Testis (tissue), 2 donors: ENCODE measurements at regions not wholly inside any gene's neighbourhood (a gene's known extent, or its start where the extent isn't known, plus 50 kb on each side); places are given as distances from the start of the nearest gene placed in this dataset.

Source experiments
- POLR2A ChIP-seq: fragments of 450-650 bp; IDR thresholded peaks from one replicate; pipeline ENCODE4 v1.6.1; 2017; ENCODE audit warnings: antibody characterized with exemption, mild to moderate bottlenecking, moderate library complexity
- TF ChIP-seq, protein P1 (sequence below), 3 experiments: fragments of 450-650 bp in 2 of 3; fragments of 200-600 bp in 1 of 3; sonication (generic) in 1 of 3; IDR thresholded peaks; one replicate each; pipeline ENCODE4 v1.5.1; 2016 to 2019; ENCODE audit warnings: antibody characterized with exemption in 3 of 3, mild to moderate bottlenecking in 2 of 3, moderate library complexity in 1 of 3

DNA sequence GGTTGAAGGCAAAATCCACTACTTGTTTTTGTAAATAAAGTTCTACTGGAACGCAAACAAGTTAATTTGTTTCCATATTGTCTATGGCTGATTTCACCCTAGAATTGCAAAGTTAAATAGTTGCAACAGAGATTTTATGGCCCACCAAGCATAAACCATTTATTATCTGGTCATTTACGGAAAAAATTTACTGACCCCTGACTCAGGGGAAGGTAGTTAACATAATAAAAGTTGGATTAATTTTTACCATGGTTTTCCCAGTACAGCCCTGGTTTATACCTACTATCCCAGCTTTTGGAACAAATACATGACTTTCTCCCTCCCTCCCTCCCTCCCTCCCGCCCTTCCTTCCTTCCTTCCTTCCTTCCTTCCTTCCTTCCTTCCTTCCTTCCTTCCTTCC lies 588.9 kb upstream of the TMEFF2 start:
- TF ChIP-seq POLR2A = no peak
- TF ChIP-seq, protein P1, sequence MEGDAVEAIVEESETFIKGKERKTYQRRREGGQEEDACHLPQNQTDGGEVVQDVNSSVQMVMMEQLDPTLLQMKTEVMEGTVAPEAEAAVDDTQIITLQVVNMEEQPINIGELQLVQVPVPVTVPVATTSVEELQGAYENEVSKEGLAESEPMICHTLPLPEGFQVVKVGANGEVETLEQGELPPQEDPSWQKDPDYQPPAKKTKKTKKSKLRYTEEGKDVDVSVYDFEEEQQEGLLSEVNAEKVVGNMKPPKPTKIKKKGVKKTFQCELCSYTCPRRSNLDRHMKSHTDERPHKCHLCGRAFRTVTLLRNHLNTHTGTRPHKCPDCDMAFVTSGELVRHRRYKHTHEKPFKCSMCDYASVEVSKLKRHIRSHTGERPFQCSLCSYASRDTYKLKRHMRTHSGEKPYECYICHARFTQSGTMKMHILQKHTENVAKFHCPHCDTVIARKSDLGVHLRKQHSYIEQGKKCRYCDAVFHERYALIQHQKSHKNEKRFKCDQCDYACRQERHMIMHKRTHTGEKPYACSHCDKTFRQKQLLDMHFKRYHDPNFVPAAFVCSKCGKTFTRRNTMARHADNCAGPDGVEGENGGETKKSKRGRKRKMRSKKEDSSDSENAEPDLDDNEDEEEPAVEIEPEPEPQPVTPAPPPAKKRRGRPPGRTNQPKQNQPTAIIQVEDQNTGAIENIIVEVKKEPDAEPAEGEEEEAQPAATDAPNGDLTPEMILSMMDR (IDR thresholded peaks at IDR 0.05) = no peak
